NOMO-1 (cell line): ENCODE measurements at regions not wholly inside any gene's neighbourhood (a gene's known extent, or its start where the extent isn't known, plus 50 kb on each side); places are given as distances from the start of the nearest gene placed in this dataset.
"Not testable (repeated sequence)": the region's sequence is repeated elsewhere in the genome, so short reads cannot be mapped to it uniquely, and the experiment has no call there.

ENCODE experiments used
- DNase-seq, 2 experiments: peaks; one replicate each; lab custom pipeline; 2025; ENCODE audit not compliant: unreplicated experiment in 2 of 2; lab: John Stamatoyannopoulos, UW

GRCh38 chr12:13325037-13325436, 128.5 kb downstream of the EMP1 start:
- not testable (repeated sequence) for DNase-seq

- no peak for DNase-seq
These were observed 121.9 kb downstream of the EMP1 start for GRCh38 chr12:13318231-13319015.

GRCh38 chr12:13316587-13317246, 120.2 kb downstream of the EMP1 start:
- no peak for DNase-seq

- no peak for DNase-seq
These were observed 117.4 kb downstream of the EMP1 start for GRCh38 chr12:13313886-13314285.

GRCh38 chr12:13311551-13311950, 115.0 kb downstream of the EMP1 start:
- DNase-seq: no peak

- no peak for DNase-seq
These were observed 110.8 kb downstream of the EMP1 start for GRCh38 chr12:13307143-13307816.

GRCh38 chr12:13304924-13305323, 108.4 kb downstream of the EMP1 start:
- no peak for DNase-seq

- no peak for DNase-seq
These were observed 102.9 kb downstream of the EMP1 start for GRCh38 chr12:13299457-13299856.

GRCh38 chr12:13293096-13293495, 96.6 kb downstream of the EMP1 start:
- no peak for DNase-seq

- DNase-seq: no peak
These were observed 93.2 kb downstream of the EMP1 start for GRCh38 chr12:13289653-13290289.

GRCh38 chr12:13288937-13289652, 92.6 kb downstream of the EMP1 start:
- no peak for DNase-seq

- DNase-seq: no peak
These were observed 92.0 kb downstream of the EMP1 start for GRCh38 chr12:13288501-13288900.

GRCh38 chr12:13283867-13284266, 87.3 kb downstream of the EMP1 start:
- DNase-seq: no peak

GRCh38 chr12:13282861-13283260, 86.3 kb downstream of the EMP1 start:
- no peak for DNase-seq

- DNase-seq: peak; percentile 35 to 44
These were observed 81.8 kb downstream of the EMP1 start for GRCh38 chr12:13278249-13278787.

GRCh38 chr12:13277293-13277692, 80.8 kb downstream of the EMP1 start:
- DNase-seq: no peak

- no peak for DNase-seq
These were observed 78.9 kb downstream of the EMP1 start for GRCh38 chr12:13275241-13276085.

GRCh38 chr12:13273850-13274249, 77.3 kb downstream of the EMP1 start:
- DNase-seq: no peak

- DNase-seq: no peak
These were observed 76.6 kb downstream of the EMP1 start for GRCh38 chr12:13273097-13273496.
